A172 (cell line): ENCODE measurements at regions not wholly inside any gene's neighbourhood (a gene's known extent, or its start where the extent isn't known, plus 50 kb on each side); places are given as distances from the start of the nearest gene placed in this dataset.
A peak's percentile ranks its signal among the peaks of the same experiment; 100 is the strongest.

ENCODE experiments used
- DNase-seq: peaks from one replicate; pipeline ENCODE4 v3.0.0-alpha.2; 2015; ENCODE audit warnings: low spot score

DNA sequence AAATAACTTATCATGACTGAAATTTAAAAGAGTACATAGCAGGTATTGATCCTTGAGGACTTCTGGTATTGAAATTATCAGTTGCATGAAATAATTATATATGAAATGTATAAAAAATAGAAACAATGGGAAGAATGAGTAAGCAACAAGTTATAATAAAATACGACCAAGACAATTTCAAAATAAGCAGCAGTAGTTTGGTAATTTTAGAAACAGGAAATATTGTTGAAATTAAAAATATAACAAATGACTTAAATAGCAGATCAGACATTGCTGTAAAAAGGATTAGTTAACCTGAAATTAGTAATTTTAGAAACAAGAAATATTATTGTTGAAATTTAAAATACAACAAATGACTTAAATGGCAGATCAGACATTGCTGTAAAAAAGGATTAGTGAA is 152.3 kb downstream of the BTC start:
- no peak for DNase-seq

DNA sequence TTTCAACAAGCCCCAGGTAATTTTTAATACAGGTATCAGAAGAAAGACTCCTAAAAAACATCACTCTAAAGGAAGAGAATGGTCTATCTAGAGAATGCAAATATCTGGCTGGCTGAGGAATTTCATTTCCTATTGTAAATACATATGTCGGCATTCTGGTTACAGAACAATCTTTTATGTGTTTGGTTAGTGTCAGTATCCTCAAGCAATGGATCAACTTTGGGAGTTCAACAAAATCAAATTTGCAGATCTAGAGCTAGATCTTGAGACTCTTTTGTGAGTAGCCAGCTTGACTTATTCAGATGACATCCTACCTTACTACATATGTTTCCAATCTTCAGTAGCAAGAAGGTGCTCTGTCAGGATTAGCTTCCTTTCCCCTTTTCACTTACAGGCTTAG is 145.1 kb downstream of the BTC start:
- DNase-seq: no peak

DNA sequence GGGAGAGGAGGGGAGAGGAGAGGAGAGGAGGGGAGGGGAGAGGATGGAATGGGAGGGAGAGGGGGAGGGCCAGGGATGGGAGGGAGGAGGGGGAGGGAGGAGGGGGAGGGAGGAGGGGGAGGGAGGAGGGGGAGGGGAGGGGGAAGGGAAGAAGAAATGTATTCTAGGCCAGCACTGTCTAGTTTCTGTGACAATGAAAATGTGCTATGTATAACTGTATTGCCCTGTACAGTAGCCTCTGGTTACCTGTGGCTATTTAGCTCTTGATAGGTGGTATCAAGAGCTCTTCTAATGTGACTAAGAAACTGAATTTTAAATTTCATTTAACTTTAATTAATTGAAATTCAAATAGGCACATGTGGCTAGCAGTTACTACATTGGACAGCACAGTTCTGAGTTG is 143.1 kb downstream of the BTC start:
- DNase-seq: no peak

DNA sequence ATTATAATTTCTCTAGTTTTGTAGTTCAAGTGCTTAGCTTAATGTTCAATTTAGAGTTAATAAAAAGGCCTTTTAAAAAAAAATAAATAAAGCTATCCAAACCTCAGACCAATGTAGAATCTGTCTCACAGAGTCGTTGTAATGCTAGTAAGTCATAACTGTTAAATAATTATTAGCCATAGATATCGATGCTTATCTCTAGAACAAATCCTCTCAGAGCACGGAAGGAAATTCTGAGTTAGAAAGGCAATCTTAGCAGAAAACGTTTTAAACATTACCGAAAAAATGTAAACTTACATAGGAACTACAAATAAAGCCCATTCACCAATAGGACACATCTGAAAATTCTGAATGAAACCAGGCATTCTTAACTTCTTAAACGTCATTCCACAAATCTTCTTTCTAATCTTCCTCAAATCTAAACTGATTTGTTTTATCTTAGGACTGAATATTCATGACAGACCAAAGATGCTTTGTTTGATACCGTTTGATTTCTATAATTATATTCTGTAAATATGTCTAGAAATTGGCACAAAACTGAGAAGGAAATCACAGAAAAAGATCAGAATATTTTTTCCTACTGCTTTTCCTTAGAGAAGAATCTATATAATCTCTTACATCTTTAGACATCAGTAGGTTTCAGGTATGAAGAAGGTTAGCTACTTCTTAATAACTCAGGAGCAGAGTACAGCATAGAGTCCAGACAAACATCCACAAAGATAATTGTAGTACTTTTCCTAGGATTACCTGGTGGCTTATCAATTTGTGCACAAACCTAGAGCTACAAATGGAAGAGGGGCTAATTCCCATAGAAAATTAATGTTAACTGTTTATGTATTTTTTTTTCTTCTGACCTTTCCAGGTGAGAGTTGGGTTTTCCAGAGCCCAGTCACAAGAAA is 140.7 kb downstream of the BTC start:
- DNase-seq: no peak

DNA sequence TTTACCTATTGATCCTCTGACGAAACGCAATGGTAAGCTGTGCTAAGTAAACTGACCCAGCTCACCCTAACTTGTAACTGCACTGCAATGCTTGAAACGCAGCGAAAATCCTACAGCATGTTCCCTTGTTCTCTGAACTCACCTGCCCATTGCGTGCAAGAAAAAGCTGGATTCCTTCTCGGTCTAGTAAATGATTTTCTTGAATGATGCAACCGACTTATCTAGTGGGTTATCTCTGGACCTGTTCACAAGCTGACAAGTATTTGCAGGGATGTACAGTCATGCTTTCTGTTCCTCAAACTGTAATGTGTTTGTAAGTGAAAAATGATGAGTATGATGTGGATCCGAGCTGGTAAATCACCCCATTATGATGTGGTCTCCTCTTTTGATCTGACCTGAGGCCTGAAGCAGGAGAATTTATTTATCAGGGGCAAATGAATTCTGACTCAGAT is 140.1 kb downstream of the BTC start:
- no peak for DNase-seq

DNA sequence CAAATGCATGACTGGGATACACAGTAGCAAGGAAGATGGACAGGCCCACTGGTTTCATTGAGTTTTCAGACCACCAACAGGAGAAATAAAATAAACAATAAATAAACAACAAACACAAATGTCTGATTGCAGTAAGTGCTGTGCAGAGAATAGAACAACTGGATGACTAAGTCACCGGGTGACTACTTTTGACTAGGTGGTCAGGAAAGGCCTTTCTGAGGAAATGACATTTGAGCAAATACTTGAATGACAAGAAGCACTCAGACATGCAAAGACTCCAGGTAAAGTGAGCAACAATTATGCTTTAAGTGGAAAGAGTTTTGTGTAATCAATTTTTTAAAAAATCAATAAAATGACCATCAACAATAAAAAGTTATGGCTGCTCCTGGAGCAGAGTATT is 137.7 kb downstream of the BTC start:
- no peak for DNase-seq

DNA sequence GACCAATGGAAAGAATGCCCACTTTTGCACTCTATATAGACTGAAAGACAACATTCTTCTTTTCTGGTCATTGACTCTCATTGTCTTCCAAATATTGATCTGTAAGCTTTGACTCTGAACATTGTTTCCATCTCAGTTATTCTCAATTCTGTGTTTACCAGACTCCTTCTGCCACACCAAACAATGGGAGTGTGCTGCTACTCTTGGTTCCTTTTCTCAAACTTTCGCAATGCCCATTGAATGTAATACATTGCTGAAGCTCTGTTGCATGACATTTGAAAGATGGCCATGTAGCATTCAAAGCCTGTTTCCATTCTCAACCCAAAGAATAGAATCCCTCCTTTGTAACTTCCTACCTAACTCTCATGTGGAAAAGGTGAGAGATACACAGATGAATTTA is 136.2 kb downstream of the BTC start:
- no peak for DNase-seq

DNA sequence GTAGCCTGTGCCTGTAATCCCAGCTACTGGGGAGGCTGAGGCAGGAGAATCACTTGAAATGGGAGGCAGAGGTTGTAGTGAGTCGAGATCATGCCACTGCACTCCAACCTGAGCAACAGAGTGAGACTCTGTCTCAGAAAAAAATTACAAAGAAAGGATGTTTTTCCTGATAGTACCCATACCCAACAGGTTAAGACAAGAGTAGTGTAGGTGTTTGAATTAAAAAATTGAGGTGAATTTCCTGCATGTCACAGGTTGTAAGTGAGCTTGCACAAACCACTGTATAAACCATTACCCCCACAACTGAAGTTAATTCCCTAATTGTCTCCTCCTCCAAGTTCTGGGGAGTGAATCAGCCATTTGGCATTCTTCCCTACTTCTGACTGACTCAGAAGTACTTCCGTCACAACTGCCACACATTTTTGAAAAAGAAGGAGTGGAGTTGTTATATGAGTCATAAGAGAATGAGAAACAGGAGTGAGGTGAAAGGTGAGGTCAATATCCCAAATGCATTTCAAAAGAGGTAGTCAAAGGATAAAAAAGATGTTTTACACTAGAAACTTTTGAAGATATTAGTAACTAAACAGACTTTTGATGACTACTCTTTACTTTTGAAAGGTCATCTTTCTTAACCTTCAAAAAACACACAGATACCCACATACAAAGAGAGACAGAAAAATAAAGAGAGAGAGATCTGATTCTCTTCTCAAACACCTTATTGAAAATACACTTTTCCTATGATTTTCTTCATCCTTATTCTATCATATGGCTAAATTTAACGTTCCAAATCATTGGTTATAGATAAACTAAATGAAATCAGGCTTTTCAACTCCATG is 134.5 kb downstream of the BTC start:
- peak; percentile 92 for DNase-seq

DNA sequence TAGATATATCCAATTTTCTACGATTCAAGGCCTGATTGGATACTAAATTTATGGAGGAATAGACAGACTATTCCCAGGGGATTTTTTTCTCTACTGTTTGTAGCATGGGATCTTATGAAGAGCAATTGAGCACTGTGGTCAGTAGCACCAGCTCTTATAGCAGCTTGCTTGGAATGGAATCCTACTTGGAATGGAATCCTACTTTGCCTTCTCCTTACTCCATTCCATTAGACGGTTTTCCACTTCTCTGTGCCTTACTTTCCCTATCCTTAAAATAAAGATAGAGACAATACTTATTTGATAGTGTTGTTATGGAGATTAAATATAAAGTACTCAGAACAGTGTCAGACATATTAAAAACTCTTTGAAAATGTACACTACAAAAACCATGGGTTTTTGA is 133.5 kb downstream of the BTC start:
- DNase-seq: no peak

DNA sequence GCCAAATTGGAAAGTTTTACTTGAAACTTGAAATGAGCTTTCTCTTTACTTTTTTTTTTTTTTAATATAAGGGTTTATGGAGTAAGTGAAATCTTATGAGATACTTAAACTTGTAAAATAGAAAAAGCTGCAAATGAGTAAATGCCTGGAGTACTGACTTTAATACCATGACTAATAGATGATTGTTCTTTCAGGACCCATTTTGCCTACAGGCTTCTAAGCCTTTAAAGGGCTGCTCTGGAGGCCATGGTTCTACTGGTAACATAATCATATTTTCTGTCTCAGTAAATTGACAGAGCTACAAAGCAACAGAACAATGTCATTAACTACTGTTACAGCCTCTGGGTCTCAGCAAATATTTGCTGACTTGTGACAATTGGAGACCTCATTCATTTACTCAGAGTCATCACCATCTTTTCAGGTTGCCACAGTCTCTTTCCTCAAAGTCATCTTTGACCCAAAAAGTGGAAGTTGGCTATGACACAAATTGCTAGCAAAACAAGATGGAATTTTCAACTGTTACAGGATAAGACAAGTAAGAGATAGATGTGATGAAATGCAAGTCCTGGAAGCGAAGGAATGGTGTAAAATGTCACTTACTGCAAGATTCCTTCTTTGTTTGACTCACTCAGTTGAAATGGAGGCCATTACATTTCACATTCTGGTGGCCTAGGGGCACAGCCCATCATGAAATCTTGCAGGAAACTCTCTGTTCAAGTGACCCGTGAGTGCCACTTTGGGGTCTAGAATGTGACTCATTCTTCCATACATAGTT is 132.7 kb downstream of the BTC start:
- no peak for DNase-seq

DNA sequence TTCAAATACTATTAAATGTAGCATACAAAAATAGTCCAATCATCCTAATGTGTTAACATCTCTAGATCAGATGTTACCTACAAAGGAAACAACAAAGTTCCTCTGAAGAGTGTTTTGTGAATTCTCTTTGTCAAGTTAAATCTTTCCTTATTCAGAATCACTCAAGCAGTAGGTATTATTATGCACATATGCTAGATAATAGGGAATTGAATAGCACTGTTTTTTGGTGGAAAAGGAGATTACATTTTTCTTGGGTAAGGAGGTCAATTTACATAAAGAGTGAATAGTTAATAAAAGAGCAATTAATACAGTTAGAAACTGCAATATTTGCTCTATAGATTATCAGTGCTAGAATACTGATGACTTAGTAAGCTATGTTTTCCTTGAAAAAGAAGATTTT is 130.7 kb downstream of the BTC start:
- DNase-seq: no peak

DNA sequence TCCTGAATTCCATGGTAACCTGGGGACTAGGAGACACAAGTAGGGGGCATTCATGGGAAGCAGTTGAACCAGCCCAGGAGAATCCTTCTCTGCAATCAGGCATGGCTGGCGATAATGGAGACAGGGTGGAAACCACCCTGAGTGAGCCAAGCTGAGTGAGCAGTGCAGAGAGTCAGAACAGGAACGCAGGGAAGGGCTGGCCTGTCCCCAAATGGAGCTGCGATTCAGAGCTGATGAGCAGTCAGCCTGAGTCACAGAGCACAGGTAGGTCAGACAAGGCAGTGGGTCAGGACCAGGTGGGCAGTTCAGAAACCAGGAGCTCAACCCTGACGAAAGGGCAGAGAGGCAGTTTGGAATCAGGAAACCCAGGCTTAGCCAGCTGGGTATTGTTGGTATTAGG is 129.0 kb downstream of the BTC start:
- no peak for DNase-seq

DNA sequence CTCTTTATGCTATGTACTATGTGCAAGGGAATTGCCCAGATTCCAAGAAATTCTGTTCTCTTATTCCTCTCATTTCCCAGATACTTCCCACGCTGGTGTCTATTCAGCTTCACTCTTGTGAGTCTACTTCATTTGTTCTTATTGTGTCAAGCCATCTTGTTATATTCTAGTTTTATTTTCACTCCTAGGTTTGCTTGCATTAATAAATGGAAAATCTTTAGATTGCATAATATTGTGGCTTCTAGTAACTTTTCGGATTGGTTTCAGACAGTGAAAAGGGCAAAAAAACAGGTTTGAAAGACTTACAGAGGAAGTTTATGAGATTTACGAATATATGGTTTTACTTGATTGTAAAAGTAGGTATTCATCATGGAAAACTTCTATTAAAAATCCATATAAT is 128.4 kb downstream of the BTC start:
- DNase-seq: no peak

DNA sequence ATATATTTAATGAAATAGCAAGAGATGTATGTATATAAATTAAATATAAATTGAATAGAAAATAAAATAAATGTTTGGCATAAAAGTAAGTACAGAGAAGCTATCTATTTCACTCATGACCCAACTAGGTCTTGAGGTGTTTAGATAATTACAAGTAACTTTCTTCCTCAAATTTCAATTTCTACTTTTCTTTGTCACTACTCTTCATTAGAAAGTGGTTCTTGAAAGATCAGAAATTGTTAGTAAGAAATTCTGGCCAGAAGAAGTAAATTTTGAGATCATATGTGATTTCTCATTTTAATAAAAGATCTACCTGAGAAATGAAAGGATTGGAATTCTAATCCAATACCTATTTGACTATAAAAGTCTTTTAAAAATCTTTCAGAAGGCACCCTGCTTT is 126.9 kb downstream of the BTC start:
- no peak for DNase-seq

DNA sequence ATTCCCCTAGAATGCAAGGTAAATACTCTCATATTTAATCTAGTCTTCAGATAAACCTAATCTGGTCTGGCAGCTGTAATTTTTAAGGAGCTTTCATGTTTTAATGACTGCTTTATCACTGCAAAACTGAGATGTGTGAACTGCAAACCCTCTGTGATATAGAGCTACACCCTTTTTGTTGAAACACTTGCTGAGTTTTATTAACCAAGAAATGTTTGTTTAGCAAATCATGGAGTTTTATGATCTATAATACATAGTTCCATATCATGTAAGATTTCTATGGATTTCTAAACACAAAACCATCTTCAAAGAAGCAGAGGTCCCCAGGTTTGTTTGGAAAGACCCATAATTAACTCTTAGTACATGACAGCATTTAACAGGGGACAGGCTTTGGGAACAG is 126.4 kb downstream of the BTC start:
- DNase-seq: no peak

DNA sequence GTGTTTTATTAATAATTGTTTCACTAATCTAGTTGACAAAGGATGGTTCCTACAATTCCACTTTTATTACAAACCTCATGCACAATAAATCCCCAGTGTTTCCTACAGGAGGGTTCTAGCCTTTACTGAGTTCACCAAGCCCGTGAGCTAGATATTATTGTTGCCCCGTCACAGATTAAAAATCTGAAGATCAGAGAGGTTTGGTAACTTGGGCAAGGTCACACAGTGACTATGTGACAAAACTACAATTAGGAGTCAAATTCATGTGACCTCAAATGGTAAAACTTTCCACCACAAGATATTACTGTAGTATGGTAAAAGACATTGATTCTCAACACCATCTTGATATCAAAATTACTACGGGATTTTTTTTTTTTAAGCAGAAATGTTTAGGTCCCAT is 124.6 kb downstream of the BTC start:
- no peak for DNase-seq

DNA sequence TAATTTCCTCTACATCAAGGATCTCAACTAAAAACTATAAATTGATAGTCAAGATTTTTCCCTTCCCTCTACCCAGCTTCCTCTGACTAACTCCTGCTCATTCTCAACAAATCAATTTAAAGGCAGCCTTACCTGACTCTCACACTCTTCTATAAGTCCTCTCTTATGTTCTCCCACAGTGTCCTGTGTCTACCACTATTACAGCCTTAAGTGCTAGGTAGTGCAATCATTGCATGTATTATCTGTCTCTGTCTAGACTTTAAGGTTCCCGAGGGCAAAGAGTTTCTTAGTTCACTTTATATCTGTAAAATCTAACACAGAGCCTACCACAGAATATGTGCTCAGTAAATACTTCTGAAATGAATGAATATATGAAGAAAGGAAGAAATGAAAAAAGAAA is 123.7 kb downstream of the BTC start:
- DNase-seq: no peak

DNA sequence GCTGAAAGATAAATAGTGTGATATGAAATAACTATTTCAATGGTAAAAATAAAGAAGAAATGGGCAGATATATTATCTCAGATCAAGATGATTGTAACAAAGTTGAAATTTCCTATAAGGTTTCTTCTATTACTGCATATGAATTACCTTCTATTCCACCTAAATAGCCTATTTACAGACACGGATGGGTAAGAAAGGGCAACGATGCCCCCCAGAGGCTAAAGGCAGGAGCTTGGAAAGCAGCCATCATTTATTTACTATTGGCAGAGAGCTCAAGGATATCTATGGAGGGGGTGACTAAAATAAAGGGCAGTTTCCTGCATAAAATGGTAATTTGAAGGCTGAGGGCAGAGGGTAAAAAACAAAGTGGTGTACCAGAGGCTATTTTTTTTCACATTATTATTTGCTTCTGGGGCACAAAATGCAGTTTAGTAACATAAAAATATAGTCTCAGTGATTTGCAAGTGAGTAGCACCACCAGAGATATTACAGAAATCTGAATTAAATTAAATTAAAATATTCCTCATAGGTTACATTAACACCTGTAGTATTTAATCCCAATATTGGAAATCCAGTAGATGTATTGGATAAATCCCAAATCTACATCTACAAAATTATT is 123.1 kb downstream of the BTC start:
- DNase-seq: peak; percentile 38

DNA sequence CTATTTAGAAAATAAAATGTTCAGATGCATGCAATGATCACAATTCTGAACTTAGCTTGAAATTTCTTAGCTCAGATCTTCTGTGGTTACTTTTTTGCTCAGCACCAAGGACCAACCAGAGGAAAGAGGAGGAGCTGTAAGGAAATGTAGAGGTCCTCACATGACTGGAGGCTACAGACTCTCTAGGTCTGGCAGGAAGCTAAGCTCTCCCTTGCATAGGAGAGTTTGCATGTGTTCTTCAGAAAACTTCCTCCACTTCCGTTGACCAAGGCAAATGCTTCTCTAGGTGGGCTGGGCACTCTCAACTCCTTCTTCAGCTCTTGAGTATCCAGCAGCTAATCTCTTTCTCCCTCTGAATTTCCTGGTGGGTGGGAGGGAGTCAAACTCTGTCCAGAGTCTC is 119.6 kb downstream of the BTC start:
- no peak for DNase-seq

DNA sequence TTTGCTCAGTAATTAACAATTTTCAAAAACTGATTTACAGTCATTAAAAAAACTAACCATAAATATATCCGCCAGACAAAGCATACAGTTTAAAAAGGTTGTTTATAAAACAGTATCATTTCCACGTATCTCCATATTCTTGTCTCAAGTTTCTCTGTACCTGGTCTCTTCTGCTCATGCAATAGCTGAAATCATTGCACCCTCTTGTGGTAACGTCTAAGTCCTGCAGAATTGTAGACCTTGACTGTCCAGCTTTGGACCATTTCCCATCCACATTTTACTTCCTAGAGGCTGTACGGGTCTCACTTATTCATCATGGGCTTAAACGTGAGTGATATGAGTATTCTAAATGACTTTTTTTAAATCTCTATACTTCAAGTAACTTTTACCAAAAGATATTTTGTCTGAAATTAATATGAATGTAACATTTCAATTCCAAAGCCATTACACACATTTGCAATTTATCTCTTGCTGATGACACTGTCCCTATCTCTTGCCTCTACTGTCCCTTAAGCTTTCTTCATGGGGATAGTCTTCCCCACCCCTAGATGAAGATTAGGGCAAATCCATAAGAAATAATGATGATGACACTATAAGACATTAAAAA is 118.5 kb downstream of the BTC start:
- peak; percentile 44 for DNase-seq

DNA sequence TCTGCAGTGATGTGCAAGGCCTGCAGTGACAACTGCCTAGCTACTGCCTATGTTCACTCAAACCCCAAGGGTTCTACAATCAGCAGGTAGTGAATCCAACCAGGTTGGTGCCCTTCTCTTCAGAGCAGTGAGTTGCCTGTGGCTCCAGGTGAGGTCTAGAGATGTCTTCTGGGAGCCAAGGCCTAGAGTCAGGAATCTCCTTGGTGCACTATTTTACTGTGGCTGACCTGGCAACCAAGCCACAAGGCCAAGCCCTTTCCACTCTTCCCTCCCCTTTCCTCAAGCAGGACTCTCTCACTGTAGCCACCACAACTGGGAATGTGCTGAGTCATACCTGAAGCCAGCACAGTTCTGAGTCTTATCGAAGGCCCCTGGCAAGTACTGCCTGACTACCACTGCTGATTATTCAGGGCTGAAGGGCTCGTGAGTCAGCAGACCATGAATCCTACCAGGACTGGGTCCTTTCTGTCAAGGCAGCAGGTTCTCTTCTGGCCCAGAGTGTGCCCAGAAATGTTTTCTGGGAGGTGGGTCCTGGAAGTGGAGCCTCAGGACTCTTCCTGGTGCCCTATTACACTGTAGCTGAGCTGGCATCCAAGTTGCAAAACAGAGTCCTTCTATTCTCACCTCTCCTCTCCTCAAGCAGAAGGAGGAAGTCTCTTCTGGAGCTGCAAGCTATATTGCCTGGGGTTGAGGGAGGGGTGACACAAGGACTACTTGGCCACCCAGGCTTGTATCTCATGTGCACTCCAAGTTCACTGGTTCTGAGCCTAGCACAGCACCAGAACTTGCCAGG is 111.6 kb downstream of the BTC start:
- peak; percentile 87 for DNase-seq
